Endodermal cell (in vitro differentiated cells): ENCODE measurements at regions not wholly inside any gene's neighbourhood (a gene's known extent, or its start where the extent isn't known, plus 50 kb on each side); places are given as distances from the start of the nearest gene placed in this dataset.

Source experiments
- DNase-seq: peaks from one replicate; pipeline ENCODE4 v3.0.0-alpha.2; 2017
- H3K27ac ChIP-seq: 2 replicates; pipeline ENCODE4 v1.5.1; 2013; ENCODE audit warnings: mild to moderate bottlenecking, low read depth, low read length, moderate library complexity
- H3K27me3 ChIP-seq: 2 replicates; pipeline ENCODE4 v1.6.1; 2013; ENCODE audit warnings: mild to moderate bottlenecking, low read length, moderate library complexity; ENCODE audit not compliant: insufficient read depth, control insufficient read depth, poor library complexity, severe bottlenecking
- H3K36me3 ChIP-seq: 2 replicates; pipeline ENCODE4 v1.7.0; 2013; ENCODE audit warnings: mild to moderate bottlenecking, low read length, moderate library complexity; ENCODE audit not compliant: control insufficient read depth, insufficient read depth
- H3K4me1 ChIP-seq: one replicate; pipeline ENCODE4 v1.7.0; 2013; ENCODE audit warnings: low read length; ENCODE audit not compliant: control insufficient read depth, insufficient read depth
- H3K4me3 ChIP-seq: 2 replicates; pipeline ENCODE4 v1.5.1; 2013; ENCODE audit warnings: mild to moderate bottlenecking, low read length, moderate library complexity
- H3K9ac ChIP-seq: 2 replicates; pipeline ENCODE4 v1.6.1; 2013; ENCODE audit warnings: mild to moderate bottlenecking, low read length, moderate library complexity; ENCODE audit not compliant: poor library complexity, severe bottlenecking; ENCODE audit errors: extremely low read depth
- H3K9me3 ChIP-seq: 2 replicates; pipeline ENCODE4 v1.6.1; 2013; ENCODE audit warnings: mild to moderate bottlenecking, low read length, moderate library complexity; ENCODE audit not compliant: control insufficient read depth
- H3K27ac Mint-ChIP-seq: 2 replicates; pipeline ENCODE4 v1.8.0; 2020; ENCODE audit warnings: mixed read lengths
- H3K27me3 Mint-ChIP-seq: 2 replicates; pipeline ENCODE4 v1.8.0; 2021; ENCODE audit warnings: mild to moderate bottlenecking, mixed read lengths; ENCODE audit not compliant: insufficient read depth
- H3K36me3 Mint-ChIP-seq: 2 replicates; pipeline ENCODE4 v1.8.0; 2020; ENCODE audit warnings: low read depth, mixed read lengths
- H3K4me1 Mint-ChIP-seq: 2 replicates; pipeline ENCODE4 v1.8.0; 2020; ENCODE audit warnings: mixed read lengths
- H3K4me3 Mint-ChIP-seq: 2 replicates; pipeline ENCODE4 v1.8.0; 2020; ENCODE audit warnings: mild to moderate bottlenecking, moderate library complexity, mixed read lengths
- H3K9me3 Mint-ChIP-seq: 2 replicates; pipeline ENCODE4 v1.8.0; 2020; ENCODE audit warnings: mild to moderate bottlenecking, mixed read lengths
- WGBS, 2 experiments: methylation state at CpG; one replicate each; pipeline versions ENCODE4 v1.1.5 to v1.1.7; 2013; ENCODE audit warnings: missing lambda C conversion rate in 2 of 2, mixed read lengths in 1 of 2; ENCODE audit not compliant: insufficient coverage in 1 of 2, insufficient read length in 1 of 2; 5-methylcytosine and 5-hydroxymethylcytosine counted together
- TF ChIP-seq, protein P1 (sequence below): fragments of 200-600 bp; sonication (generic); conservative IDR thresholded peaks from 2 replicates; pipeline ENCODE4 v1.5.0; 2021; ENCODE audit warnings: antibody characterized with exemption, mild to moderate bottlenecking

DNA sequence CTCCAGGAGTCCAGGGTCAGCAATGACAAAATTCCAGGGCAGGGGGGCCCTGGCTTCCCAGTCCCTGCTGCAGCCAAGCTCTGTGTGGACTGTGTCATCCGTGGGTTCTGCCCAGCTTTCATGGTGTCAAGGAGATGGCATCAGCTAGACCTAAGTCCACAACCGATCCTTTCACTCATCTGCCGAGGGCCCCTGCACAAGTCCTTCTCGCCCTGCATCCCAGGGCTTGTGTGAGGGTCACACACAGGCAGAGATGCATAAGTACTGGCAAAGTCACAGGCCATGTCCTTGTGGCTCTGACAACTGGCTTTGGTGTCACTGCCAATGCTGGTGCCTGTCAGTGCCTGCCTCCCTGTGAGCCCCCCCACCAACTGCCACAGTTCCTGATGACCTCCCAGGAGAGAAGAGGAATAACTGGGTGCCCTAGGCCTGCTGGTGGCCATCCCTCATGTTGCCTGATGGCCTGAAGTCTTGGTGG is 181.4 kb upstream of the CST7 start:
- Mint-ChIP-seq H3K9me3 (no peaks in the 10 kb centered on the region), H3K36me3 (no peaks in the 10 kb centered on the region), H3K4me3 (no peak overlapping the region), H3K27me3 (peaks cover 5% of the 10 kb centered on the region), H3K4me1 (peaks cover 10% of the 10 kb centered on the region), H3K27ac (no peak overlapping the region)
- WGBS, 2 experiments: 60 to 93% methylated on average over 1 to 4 of the region's 4 CpGs
- H3K4me1 ChIP-seq: no peaks in the 10 kb centered on the region
- no peak overlapping the region for H3K27ac ChIP-seq
- H3K27me3 ChIP-seq: no peaks in the 10 kb centered on the region
- TF ChIP-seq, protein P1, sequence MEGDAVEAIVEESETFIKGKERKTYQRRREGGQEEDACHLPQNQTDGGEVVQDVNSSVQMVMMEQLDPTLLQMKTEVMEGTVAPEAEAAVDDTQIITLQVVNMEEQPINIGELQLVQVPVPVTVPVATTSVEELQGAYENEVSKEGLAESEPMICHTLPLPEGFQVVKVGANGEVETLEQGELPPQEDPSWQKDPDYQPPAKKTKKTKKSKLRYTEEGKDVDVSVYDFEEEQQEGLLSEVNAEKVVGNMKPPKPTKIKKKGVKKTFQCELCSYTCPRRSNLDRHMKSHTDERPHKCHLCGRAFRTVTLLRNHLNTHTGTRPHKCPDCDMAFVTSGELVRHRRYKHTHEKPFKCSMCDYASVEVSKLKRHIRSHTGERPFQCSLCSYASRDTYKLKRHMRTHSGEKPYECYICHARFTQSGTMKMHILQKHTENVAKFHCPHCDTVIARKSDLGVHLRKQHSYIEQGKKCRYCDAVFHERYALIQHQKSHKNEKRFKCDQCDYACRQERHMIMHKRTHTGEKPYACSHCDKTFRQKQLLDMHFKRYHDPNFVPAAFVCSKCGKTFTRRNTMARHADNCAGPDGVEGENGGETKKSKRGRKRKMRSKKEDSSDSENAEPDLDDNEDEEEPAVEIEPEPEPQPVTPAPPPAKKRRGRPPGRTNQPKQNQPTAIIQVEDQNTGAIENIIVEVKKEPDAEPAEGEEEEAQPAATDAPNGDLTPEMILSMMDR: no peak
- H3K9me3 ChIP-seq: no peaks in the 10 kb centered on the region
- DNase-seq: peak; percentile 36
- H3K9ac ChIP-seq: no peak overlapping the region
- no peaks in the 10 kb centered on the region for H3K36me3 ChIP-seq
- no peak overlapping the region for H3K4me3 ChIP-seq

DNA sequence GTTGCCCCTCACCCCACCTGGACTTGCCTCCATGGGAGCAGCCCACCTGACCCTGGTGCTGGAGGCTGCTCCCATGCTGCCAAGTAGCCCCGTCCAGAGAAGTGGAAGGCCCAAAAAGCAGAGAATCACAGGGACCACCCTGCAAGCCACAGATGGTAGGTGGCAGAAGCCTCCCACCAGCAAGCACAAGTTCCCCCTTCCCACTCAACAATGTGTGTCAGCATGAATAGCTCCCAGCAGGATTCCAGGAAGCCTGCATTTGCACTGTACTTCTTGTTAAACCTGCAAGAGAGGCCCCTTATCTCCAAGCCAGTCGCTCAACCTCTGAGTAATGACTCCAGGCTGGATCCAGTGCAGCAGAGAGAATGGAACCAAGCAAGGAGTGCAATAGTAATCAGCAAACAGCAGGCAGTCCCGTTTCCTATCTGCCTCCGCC is 180.8 kb upstream of the CST7 start:
- Histone ChIP-seq H3K9me3 (no peaks in the 10 kb centered on the region), H3K4me1 (no peaks in the 10 kb centered on the region), H3K9ac (no peak overlapping the region), H3K27ac (no peak overlapping the region), H3K36me3 (no peaks in the 10 kb centered on the region), H3K27me3 (no peaks in the 10 kb centered on the region), H3K4me3 (no peak overlapping the region)
- Mint-ChIP-seq H3K36me3 (no peaks in the 10 kb centered on the region), H3K4me1 (peaks cover 10% of the 10 kb centered on the region), H3K27ac (no peak overlapping the region), H3K27me3 (peaks cover 6% of the 10 kb centered on the region), H3K4me3 (no peak overlapping the region), H3K9me3 (no peaks in the 10 kb centered on the region)
- peak; percentile 63 for DNase-seq
- TF ChIP-seq, protein P1: no peak
- WGBS, 2 experiments: 36 to 73% methylated on average over 1 to 4 of the region's 4 CpGs

DNA sequence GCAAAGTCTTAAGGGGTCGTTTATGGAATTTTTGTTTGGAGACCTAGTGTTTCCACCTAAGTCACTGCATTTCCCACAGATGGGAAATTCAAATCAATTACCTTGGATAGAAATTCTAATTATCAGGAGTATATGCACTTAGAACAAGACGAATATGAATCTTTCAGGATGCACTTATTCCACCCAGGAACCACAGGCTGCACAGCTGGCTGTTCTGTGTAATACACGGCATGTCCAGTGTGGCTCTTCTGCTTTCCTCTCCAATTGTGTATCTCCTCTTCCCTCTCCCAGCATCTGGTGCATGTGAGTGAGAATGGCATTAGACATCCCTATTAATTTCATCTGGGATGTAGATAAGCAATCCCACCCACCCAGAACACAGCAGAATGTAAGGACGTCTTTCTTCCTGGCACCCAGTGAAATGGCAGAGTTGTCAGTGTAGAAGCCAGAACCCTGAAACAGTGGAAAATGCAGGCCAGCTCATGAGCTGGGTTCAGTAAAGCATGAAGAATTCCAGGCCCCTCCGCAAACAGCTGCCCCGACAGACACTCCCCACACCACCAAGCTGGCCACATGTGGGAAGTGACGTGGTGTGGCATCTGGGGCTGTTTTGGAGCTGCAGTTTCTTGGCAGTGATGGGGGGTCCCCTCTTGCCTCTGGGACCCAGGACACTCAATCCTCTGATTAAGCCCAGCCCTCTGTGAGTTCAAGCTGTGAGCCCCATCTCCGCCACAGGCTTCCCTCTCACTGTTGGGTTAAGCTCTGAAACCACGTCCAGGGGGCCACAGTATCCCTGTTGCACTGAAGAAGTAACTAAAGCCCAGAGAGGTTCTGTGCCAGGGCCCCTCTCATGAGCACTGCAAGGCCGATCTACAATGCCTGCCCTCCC is 180.1 kb upstream of the CST7 start:
- Mint-ChIP-seq H3K27ac (no peak overlapping the region), H3K9me3 (no peaks in the 10 kb centered on the region), H3K36me3 (no peaks in the 10 kb centered on the region), H3K4me3 (no peak overlapping the region), H3K4me1 (peaks cover 10% of the 10 kb centered on the region), H3K27me3 (peaks cover 5% of the 10 kb centered on the region)
- DNase-seq: peak; percentile 28
- Histone ChIP-seq H3K27ac (no peak overlapping the region), H3K9ac (no peak overlapping the region), H3K4me1 (no peaks in the 10 kb centered on the region), H3K9me3 (no peaks in the 10 kb centered on the region), H3K27me3 (no peaks in the 10 kb centered on the region), H3K4me3 (no peak overlapping the region), H3K36me3 (no peaks in the 10 kb centered on the region)
- TF ChIP-seq, protein P1: no peak
- WGBS, 2 experiments: 84 to 90% methylated on average over 4 to 10 of the region's 10 CpGs
